Adrenal gland (tissue), 9 donors: ENCODE measurements at regions not wholly inside any gene's neighbourhood (a gene's known extent, or its start where the extent isn't known, plus 50 kb on each side); places are given as distances from the start of the nearest gene placed in this dataset.

Source experiments
- DNase-seq, 7 donors: peaks; one replicate each; pipeline ENCODE4 v3.0.0-alpha.2; 2019 to 2020
- H3K27ac ChIP-seq, 5 donors: fragments of 200-600 bp; sonication (generic) in 4 of 5; 1 replicate in 3 of 5; 2 replicates in 2 of 5; pipeline versions ENCODE4 v1.5.1 to v1.8.0; 2016 to 2020; ENCODE audit warnings: mild to moderate bottlenecking in 1 of 5
- H3K27me3 ChIP-seq: fragments of 200-600 bp; 2 replicates; pipeline ENCODE4 v1.8.0; 2021
- H3K36me3 ChIP-seq, 2 donors: fragments of 200-600 bp; replicated peaks in 1 of 2; 1 replicate in 1 of 2; 2 replicates in 1 of 2; pipeline versions ENCODE4 v1.5.1 to v1.8.0; 2018 to 2022
- H3K4me1 ChIP-seq, 2 donors: fragments of 200-600 bp; replicated peaks in 1 of 2; 1 replicate in 1 of 2; 2 replicates in 1 of 2; pipeline versions ENCODE4 v1.5.1 to v1.8.0; 2018 to 2021
- H3K4me3 ChIP-seq, 4 donors: fragments of 200-600 bp; sonication (generic) in 3 of 4; one replicate each; pipeline ENCODE4 v1.5.1; 2016 to 2018
- H3K9me3 ChIP-seq, 3 donors: fragments of 200-600 bp; sonication (generic) in 1 of 3; replicated peaks in 1 of 3; 1 replicate in 2 of 3; 2 replicates in 1 of 3; pipeline versions ENCODE4 v1.5.1 to v1.8.0; 2016 to 2021
- CTCF ChIP-seq, 6 experiments: fragments of 450-650 bp in 4 of 6; fragments of 200-600 bp in 2 of 6; sonication (generic) in 1 of 6; IDR thresholded peaks; 1 replicate in 5 of 6; 2 replicates in 1 of 6; pipeline versions ENCODE4 v1.5.1 to v1.8.0; 2016 to 2021; ENCODE audit warnings: antibody characterized with exemption in 6 of 6, mild to moderate bottlenecking in 2 of 6, moderate library complexity in 1 of 6
- POLR2A ChIP-seq, 2 donors: fragments of 450-650 bp; IDR thresholded peaks; one replicate each; pipeline ENCODE4 v1.6.1; 2017; ENCODE audit warnings: antibody characterized with exemption in 2 of 2, mild to moderate bottlenecking in 2 of 2, moderate library complexity in 1 of 2
- WGBS, 4 donors: extraction: QIAGEN DNeasy Blood & Tissue Kit in 2 of 4; methylation state at CpG; one replicate each; pipeline versions ENCODE4 v1.1.5 to v1.1.7; 2013 to 2017; 5-methylcytosine and 5-hydroxymethylcytosine counted together
- intact Hi-C, 2 donors: fragments of 100-400 bp; cut with DNase I; formaldehyde crosslinking; loops; one replicate each; pipeline versions ENCODE4 v1.14.1 to v1.15.0; 2022 to 2023
- donor health status: healthy with polysubstance abuse.
- donor health status: Bipolar disorder and iron deficiency.
- donor health status: DM: yes; HTN: yes; CAD: no.
- donor health status: DM: no; HTN: no; CAD: no.
- donor health status: DM: no; HTN: no; CAD: no.

DNA sequence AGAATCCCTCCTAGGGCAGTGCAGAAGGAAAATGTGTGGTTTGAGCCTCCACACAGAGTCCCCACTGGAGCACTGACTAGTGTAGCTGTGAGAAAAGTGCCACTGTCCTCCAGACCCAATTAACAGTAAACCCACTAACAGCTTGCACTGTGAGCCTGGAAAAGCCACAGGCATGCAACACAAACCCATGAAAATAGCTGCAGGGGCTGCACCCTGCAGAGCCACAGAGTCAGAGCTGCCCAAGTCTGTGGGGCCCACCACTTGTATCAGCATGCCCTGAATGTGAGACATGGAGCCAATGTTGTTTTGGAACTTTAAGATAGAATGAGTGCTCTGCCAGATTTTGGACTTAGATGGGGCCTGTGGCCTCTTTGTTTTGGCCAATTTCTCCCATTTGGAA, 119.8 kb upstream of the CDH9 start:
- DNase-seq, result no peak
- no peaks in the 10 kb centered on the region for H3K36me3 ChIP-seq
- no peak overlapping the region for H3K27ac ChIP-seq
- no peak overlapping the region for H3K4me3 ChIP-seq
- no peaks in the 10 kb centered on the region for H3K27me3 ChIP-seq
- TF ChIP-seq CTCF (IDR thresholded peaks at IDR 0.05), result no peak
- H3K4me1 ChIP-seq, result no peaks in the 10 kb centered on the region
- intact Hi-C loops, result no loop called here
- H3K9me3 ChIP-seq, result peaks cover 0 to 6% (median 5%) of the 10 kb centered on the region in 3 donors

GRCh38 chr5:27144456-27144855, 106.1 kb upstream of the CDH9 start:
- Histone ChIP-seq H3K4me1 (no peaks in the 10 kb centered on the region), H3K9me3 (no peaks in the 10 kb centered on the region), H3K4me3 (no peak overlapping the region), H3K27me3 (no peaks in the 10 kb centered on the region), H3K36me3 (no peaks in the 10 kb centered on the region), H3K27ac (no peak overlapping the region)
- WGBS, 4 donors, result 48 to 69% (median 56%) methylated on average over 2 of the region's 2 CpGs
- TF ChIP-seq CTCF (IDR thresholded peaks at IDR 0.05) (no peak), POLR2A (IDR thresholded peaks at IDR 0.05) (no peak)
- no peak for DNase-seq
- intact Hi-C loops, result no loop called here

GRCh38 chr5:27140831-27141230, 102.4 kb upstream of the CDH9 start:
- no peaks in the 10 kb centered on the region for H3K4me1 ChIP-seq
- intact Hi-C loops, result no loop called here
- no peaks in the 10 kb centered on the region for H3K9me3 ChIP-seq
- no peaks in the 10 kb centered on the region for H3K36me3 ChIP-seq
- no peak overlapping the region for H3K27ac ChIP-seq
- no peak overlapping the region for H3K4me3 ChIP-seq
- WGBS, 4 donors, result 43 to 68% (median 56%) methylated on average over 1 of the region's 1 CpG
- DNase-seq, result no peak
- H3K27me3 ChIP-seq, result no peaks in the 10 kb centered on the region
- no peak for TF ChIP-seq POLR2A (IDR thresholded peaks at IDR 0.05)
- TF ChIP-seq CTCF (IDR thresholded peaks at IDR 0.05), result no peak

DNA sequence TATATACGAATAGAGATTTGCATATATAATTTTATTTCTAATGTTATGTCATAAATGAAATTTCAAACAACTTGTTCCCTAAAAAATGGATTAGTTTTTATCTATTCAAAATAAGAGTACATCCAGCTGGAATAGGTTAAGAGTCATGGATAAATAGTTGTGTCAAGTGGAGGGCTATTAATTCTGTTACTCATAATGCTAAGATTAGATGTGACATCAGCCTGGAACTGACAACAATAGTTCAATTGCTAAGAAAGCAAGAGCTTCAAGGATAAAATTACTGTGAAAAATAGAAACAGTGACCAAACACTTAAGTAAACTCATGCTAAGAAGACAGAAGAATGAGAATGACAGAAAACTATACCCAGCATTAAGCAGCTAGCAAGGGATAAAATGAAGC, 92.2 kb upstream of the CDH9 start:
- Histone ChIP-seq H3K27me3 (no peaks in the 10 kb centered on the region), H3K27ac (no peak overlapping the region), H3K36me3 (no peaks in the 10 kb centered on the region), H3K9me3 (no peaks in the 10 kb centered on the region), H3K4me3 (no peak overlapping the region), H3K4me1 (no peaks in the 10 kb centered on the region)
- intact Hi-C loops, result no loop called here
- 54 to 76% (median 63%) methylated on average over 1 of the region's 1 CpG for WGBS, 4 donors
- TF ChIP-seq CTCF (IDR thresholded peaks at IDR 0.05) (no peak), POLR2A (IDR thresholded peaks at IDR 0.05) (no peak)
- no peak for DNase-seq
